Kidney (tissue), 13 donors: ENCODE measurements at regions not wholly inside any gene's neighbourhood (a gene's known extent, or its start where the extent isn't known, plus 50 kb on each side); places are given as distances from the start of the nearest gene placed in this dataset.

Source experiments
- DNase-seq, 5 donors: peaks; one replicate each; pipeline ENCODE4 v3.0.0-alpha.2; 2013 to 2020
- FAIRE-seq: peaks from 2 replicates; lab custom pipeline; 2012; peaks lifted over from hg19 to GRCh38; lab: Jason Lieb, UNC
- H3K27ac ChIP-seq, 2 donors: one replicate each; pipeline ENCODE4 v1.7.0; 2013; ENCODE audit warnings: low read depth in 2 of 2, low read length in 2 of 2, inconsistent platforms in 1 of 2
- H3K27me3 ChIP-seq: one replicate; pipeline ENCODE4 v1.7.1; 2013; ENCODE audit warnings: low read length, inconsistent platforms; ENCODE audit not compliant: control insufficient read depth, insufficient read depth
- H3K36me3 ChIP-seq, 3 donors: one replicate each; pipeline versions ENCODE4 v1.7.0 to v1.7.1; 2013; ENCODE audit warnings: low read length in 3 of 3, control low read depth in 1 of 3, inconsistent platforms in 1 of 3; ENCODE audit not compliant: insufficient read depth in 3 of 3, control insufficient read depth in 2 of 3
- H3K4me1 ChIP-seq, 3 donors: one replicate each; pipeline versions ENCODE4 v1.7.0 to v1.7.1; 2013; ENCODE audit warnings: low read length in 3 of 3, inconsistent platforms in 1 of 3, low read depth in 1 of 3; ENCODE audit not compliant: control insufficient read depth in 2 of 3, insufficient read depth in 2 of 3
- H3K4me3 ChIP-seq, 3 donors: one replicate each; pipeline versions ENCODE4 v1.7.0 to v1.8.1; 2013; ENCODE audit warnings: low read length in 3 of 3, control low read depth in 1 of 3, inconsistent platforms in 1 of 3
- H3K9ac ChIP-seq, 3 donors: one replicate each; pipeline versions ENCODE4 v1.7.0 to v1.7.1; 2013; ENCODE audit warnings: low read length in 3 of 3, control low read depth in 1 of 3, inconsistent platforms in 1 of 3
- H3K9me3 ChIP-seq, 3 donors: one replicate each; pipeline versions ENCODE4 v1.7.0 to v1.7.1; 2013; ENCODE audit warnings: low read length in 3 of 3, control low read depth in 1 of 3, inconsistent platforms in 1 of 3; ENCODE audit not compliant: control insufficient read depth in 2 of 3, insufficient read depth in 1 of 3
- CTCF ChIP-seq: IDR thresholded peaks from 3 replicates; pipeline ENCODE4 v1.5.1; 2012; ENCODE audit warnings: mild to moderate bottlenecking, moderate library complexity, borderline replicate concordance; ENCODE audit not compliant: insufficient read depth; ENCODE audit errors: extremely low read depth
- intact Hi-C: fragments of 100-400 bp; cut with DNase I; formaldehyde crosslinking; loops from one replicate; pipeline ENCODE4 v1.11.1; 2022
- donor health status: control.
- donor health status: control.
- donor health status: control.
- donor health status: control.
- donor health status: control.
- donor health status: DM: yes; HTN: yes; CAD: no.
- donor health status: Normal renal cell carcinoma (clear cell type).

DNA sequence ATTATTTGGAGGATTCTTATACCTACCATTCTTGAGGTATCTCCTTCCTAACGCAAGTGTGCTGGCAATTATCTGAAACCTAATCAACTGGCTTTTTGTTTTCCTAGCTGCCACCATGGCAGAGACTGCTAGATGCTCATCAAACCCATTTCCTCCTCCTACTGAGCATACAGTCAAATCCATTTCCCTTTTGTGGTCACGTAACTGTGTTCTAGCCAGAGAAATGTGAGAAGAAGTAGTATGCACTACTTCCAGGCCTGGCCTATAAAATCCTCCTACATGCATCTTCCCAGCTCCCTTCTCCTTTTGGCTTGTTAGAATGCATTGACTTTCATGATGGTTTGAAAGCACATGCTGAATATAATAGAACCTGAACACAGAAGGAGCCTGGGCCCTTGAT is 494.1 kb upstream of the MEIS1 start:
- no peak for TF ChIP-seq CTCF
- intact Hi-C loops = no loop called here
- H3K9me3 ChIP-seq = peaks cover 0 to 4% (median 0%) of the 10 kb centered on the region in 3 donors

GRCh38 chr2:65939687-65940086 is 495.2 kb upstream of the MEIS1 start:
- no peak for TF ChIP-seq CTCF

More for the DNA sequence above, 494.1 kb upstream of the MEIS1 start:
- DNase-seq = no peak
- no peaks in the 10 kb centered on the region for H3K27me3 ChIP-seq
- H3K27ac ChIP-seq = no peak overlapping the region
- no peaks in the 10 kb centered on the region for H3K36me3 ChIP-seq
- no peak for FAIRE-seq
- H3K9ac ChIP-seq = no peak overlapping the region
- H3K4me3 ChIP-seq = no peak overlapping the region
- H3K4me1 ChIP-seq = no peaks in the 10 kb centered on the region

DNA sequence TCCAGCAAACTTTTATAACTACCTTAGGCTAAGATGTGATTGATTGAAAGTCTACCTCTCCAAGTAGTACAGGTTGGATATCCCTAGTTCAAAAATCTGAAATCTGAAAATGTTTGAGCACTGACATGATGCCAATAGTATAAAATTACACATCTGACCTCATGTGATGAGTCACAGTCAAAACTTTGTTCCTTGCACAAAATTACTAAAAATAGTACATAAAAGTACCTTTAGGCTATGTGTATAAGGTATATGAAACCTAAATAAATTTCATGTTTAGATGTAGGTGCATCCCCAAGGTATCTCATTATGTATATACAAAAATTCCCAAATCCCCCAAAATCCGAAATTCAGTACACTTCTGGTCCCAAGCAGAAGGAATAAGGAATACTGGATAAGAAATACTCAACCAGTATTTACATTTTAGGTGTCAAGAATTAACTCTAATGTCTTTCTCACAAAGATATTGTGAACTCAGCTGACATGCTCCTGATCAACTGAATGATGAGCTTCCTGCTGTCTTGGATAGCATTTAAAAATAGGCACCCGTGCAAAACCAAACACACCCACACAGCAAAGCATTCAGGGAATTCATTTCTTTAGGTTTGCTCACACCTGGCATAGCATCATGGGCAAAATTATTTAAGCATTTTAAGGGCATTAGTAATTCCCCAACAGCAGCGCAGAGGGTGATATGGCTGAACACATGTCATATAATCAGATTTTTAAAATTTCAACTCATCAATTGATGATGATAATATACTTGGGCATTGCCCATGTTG is 497.4 kb upstream of the MEIS1 start:
- DNase-seq (no peak), FAIRE-seq (no peak)
- H3K4me1 ChIP-seq = no peaks in the 10 kb centered on the region
- no peak overlapping the region for H3K4me3 ChIP-seq
- no peaks in the 10 kb centered on the region for H3K27me3 ChIP-seq
- no peaks in the 10 kb centered on the region for H3K9me3 ChIP-seq
- no peak overlapping the region for H3K9ac ChIP-seq
- intact Hi-C loops = no loop called here
- no peak overlapping the region for H3K27ac ChIP-seq
- no peak for TF ChIP-seq CTCF
- no peaks in the 10 kb centered on the region for H3K36me3 ChIP-seq

More at GRCh38 chr2:65939687-65940086, 495.2 kb upstream of the MEIS1 start:
- Histone ChIP-seq H3K36me3 (no peaks in the 10 kb centered on the region), H3K9me3 (peaks cover 0 to 4% (median 0%) of the 10 kb centered on the region in 3 donors), H3K27ac (no peak overlapping the region), H3K4me1 (no peaks in the 10 kb centered on the region), H3K9ac (no peak overlapping the region), H3K4me3 (no peak overlapping the region), H3K27me3 (no peaks in the 10 kb centered on the region)
- DNase-seq = no peak
- intact Hi-C loops = no loop called here
- FAIRE-seq = no peak
